Endodermal cell (in vitro differentiated cells): ENCODE measurements at regions not wholly inside any gene's neighbourhood (a gene's known extent, or its start where the extent isn't known, plus 50 kb on each side); places are given as distances from the start of the nearest gene placed in this dataset.

Source experiments
- DNase-seq: peaks from one replicate; pipeline ENCODE4 v3.0.0-alpha.2; 2017
- H3K27ac ChIP-seq: 2 replicates; pipeline ENCODE4 v1.5.1; 2013; ENCODE audit warnings: mild to moderate bottlenecking, low read depth, low read length, moderate library complexity
- H3K27me3 ChIP-seq: 2 replicates; pipeline ENCODE4 v1.6.1; 2013; ENCODE audit warnings: mild to moderate bottlenecking, low read length, moderate library complexity; ENCODE audit not compliant: insufficient read depth, control insufficient read depth, poor library complexity, severe bottlenecking
- H3K36me3 ChIP-seq: 2 replicates; pipeline ENCODE4 v1.7.0; 2013; ENCODE audit warnings: mild to moderate bottlenecking, low read length, moderate library complexity; ENCODE audit not compliant: control insufficient read depth, insufficient read depth
- H3K4me1 ChIP-seq: one replicate; pipeline ENCODE4 v1.7.0; 2013; ENCODE audit warnings: low read length; ENCODE audit not compliant: control insufficient read depth, insufficient read depth
- H3K4me3 ChIP-seq: 2 replicates; pipeline ENCODE4 v1.5.1; 2013; ENCODE audit warnings: mild to moderate bottlenecking, low read length, moderate library complexity
- H3K9ac ChIP-seq: 2 replicates; pipeline ENCODE4 v1.6.1; 2013; ENCODE audit warnings: mild to moderate bottlenecking, low read length, moderate library complexity; ENCODE audit not compliant: poor library complexity, severe bottlenecking; ENCODE audit errors: extremely low read depth
- H3K9me3 ChIP-seq: 2 replicates; pipeline ENCODE4 v1.6.1; 2013; ENCODE audit warnings: mild to moderate bottlenecking, low read length, moderate library complexity; ENCODE audit not compliant: control insufficient read depth
- H3K27ac Mint-ChIP-seq: 2 replicates; pipeline ENCODE4 v1.8.0; 2020; ENCODE audit warnings: mixed read lengths
- H3K27me3 Mint-ChIP-seq: 2 replicates; pipeline ENCODE4 v1.8.0; 2021; ENCODE audit warnings: mild to moderate bottlenecking, mixed read lengths; ENCODE audit not compliant: insufficient read depth
- H3K36me3 Mint-ChIP-seq: 2 replicates; pipeline ENCODE4 v1.8.0; 2020; ENCODE audit warnings: low read depth, mixed read lengths
- H3K4me1 Mint-ChIP-seq: 2 replicates; pipeline ENCODE4 v1.8.0; 2020; ENCODE audit warnings: mixed read lengths
- H3K4me3 Mint-ChIP-seq: 2 replicates; pipeline ENCODE4 v1.8.0; 2020; ENCODE audit warnings: mild to moderate bottlenecking, moderate library complexity, mixed read lengths
- H3K9me3 Mint-ChIP-seq: 2 replicates; pipeline ENCODE4 v1.8.0; 2020; ENCODE audit warnings: mild to moderate bottlenecking, mixed read lengths
- WGBS, 2 experiments: methylation state at CpG; one replicate each; pipeline versions ENCODE4 v1.1.5 to v1.1.7; 2013; ENCODE audit warnings: missing lambda C conversion rate in 2 of 2, mixed read lengths in 1 of 2; ENCODE audit not compliant: insufficient coverage in 1 of 2, insufficient read length in 1 of 2; 5-methylcytosine and 5-hydroxymethylcytosine counted together
- TF ChIP-seq, protein P1 (sequence below): fragments of 200-600 bp; sonication (generic); conservative IDR thresholded peaks from 2 replicates; pipeline ENCODE4 v1.5.0; 2021; ENCODE audit warnings: antibody characterized with exemption, mild to moderate bottlenecking

- H3K36me3 ChIP-seq = no peaks in the 10 kb centered on the region
- no peak overlapping the region for H3K9ac ChIP-seq
- DNase-seq = no peak
- H3K9me3 ChIP-seq = no peaks in the 10 kb centered on the region
- no peak overlapping the region for H3K27ac ChIP-seq
- no peaks in the 10 kb centered on the region for H3K27me3 ChIP-seq
- H3K4me3 ChIP-seq = no peak overlapping the region
- no peak overlapping the region for H3K27ac Mint-ChIP-seq
- H3K4me1 ChIP-seq = no peaks in the 10 kb centered on the region
- no peak overlapping the region for H3K4me3 Mint-ChIP-seq
- TF ChIP-seq, protein P1, sequence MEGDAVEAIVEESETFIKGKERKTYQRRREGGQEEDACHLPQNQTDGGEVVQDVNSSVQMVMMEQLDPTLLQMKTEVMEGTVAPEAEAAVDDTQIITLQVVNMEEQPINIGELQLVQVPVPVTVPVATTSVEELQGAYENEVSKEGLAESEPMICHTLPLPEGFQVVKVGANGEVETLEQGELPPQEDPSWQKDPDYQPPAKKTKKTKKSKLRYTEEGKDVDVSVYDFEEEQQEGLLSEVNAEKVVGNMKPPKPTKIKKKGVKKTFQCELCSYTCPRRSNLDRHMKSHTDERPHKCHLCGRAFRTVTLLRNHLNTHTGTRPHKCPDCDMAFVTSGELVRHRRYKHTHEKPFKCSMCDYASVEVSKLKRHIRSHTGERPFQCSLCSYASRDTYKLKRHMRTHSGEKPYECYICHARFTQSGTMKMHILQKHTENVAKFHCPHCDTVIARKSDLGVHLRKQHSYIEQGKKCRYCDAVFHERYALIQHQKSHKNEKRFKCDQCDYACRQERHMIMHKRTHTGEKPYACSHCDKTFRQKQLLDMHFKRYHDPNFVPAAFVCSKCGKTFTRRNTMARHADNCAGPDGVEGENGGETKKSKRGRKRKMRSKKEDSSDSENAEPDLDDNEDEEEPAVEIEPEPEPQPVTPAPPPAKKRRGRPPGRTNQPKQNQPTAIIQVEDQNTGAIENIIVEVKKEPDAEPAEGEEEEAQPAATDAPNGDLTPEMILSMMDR = no peak
- H3K4me1 Mint-ChIP-seq = no peaks in the 10 kb centered on the region
- 99% methylated on average over 2 of the region's 2 CpGs; no CpG with 5 or more reads in 1 of the 2 experiments for WGBS, 2 experiments
- H3K27me3 Mint-ChIP-seq = no peaks in the 10 kb centered on the region
- H3K36me3 Mint-ChIP-seq = no peaks in the 10 kb centered on the region
- H3K9me3 Mint-ChIP-seq = no peaks in the 10 kb centered on the region
Measured at GRCh38 chr4:127131527-127131926, 501.2 kb upstream of the INTU start.

DNA sequence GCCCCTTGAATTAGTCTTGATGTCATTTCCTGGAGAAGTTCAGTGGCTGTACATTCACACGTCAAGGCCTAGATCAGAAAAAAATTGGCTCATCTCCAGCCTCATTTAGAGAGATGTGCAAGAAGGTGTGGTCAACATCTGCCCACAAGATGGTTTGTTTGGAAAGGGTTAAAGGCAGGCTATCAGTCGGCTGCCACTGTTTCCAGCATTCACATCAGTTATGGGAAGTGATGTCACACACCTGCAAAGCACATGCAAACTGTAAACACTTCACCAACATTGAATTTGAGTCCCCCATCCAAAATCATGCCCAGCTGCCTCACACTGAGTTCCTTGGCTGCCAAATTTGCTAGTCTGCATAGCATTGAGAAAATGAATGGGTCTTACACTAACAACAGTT, 498.3 kb upstream of the INTU start:
- Mint-ChIP-seq H3K9me3 (no peaks in the 10 kb centered on the region), H3K36me3 (no peaks in the 10 kb centered on the region), H3K4me1 (no peaks in the 10 kb centered on the region), H3K27me3 (no peaks in the 10 kb centered on the region), H3K4me3 (no peak overlapping the region), H3K27ac (no peak overlapping the region)
- H3K27ac ChIP-seq = no peak overlapping the region
- WGBS, 2 experiments = 85 to 93% methylated on average over 2 of the region's 2 CpGs
- no peak overlapping the region for H3K4me3 ChIP-seq
- TF ChIP-seq, protein P1 = no peak
- no peaks in the 10 kb centered on the region for H3K36me3 ChIP-seq
- no peak for DNase-seq
- no peaks in the 10 kb centered on the region for H3K9me3 ChIP-seq
- H3K9ac ChIP-seq = no peak overlapping the region
- H3K4me1 ChIP-seq = no peaks in the 10 kb centered on the region
- H3K27me3 ChIP-seq = no peaks in the 10 kb centered on the region

GRCh38 chr4:127138586-127138985, 494.2 kb upstream of the INTU start:
- 95 to 100% methylated on average over 1 to 3 of the region's 4 CpGs for WGBS, 2 experiments
- no peak overlapping the region for H3K9ac ChIP-seq
- H3K9me3 ChIP-seq = no peaks in the 10 kb centered on the region
- Mint-ChIP-seq H3K27me3 (no peaks in the 10 kb centered on the region), H3K36me3 (no peaks in the 10 kb centered on the region), H3K4me3 (no peak overlapping the region), H3K4me1 (peaks cover 6% of the 10 kb centered on the region), H3K27ac (no peak overlapping the region), H3K9me3 (no peaks in the 10 kb centered on the region)
- H3K27me3 ChIP-seq = no peaks in the 10 kb centered on the region
- H3K36me3 ChIP-seq = no peaks in the 10 kb centered on the region
- TF ChIP-seq, protein P1 = no peak
- DNase-seq = no peak
- H3K4me1 ChIP-seq = no peaks in the 10 kb centered on the region
- no peak overlapping the region for H3K4me3 ChIP-seq
- no peak overlapping the region for H3K27ac ChIP-seq
